ENCODE measurements at regions not wholly inside any gene's neighbourhood (a gene's known extent, or its start where the extent isn't known, plus 50 kb on each side); places are given as distances from the start of the nearest gene placed in this dataset. TPM values are rescaled to one million over a fixed set of nuclear protein-coding genes. Genes with fewer than 3 reads are reported as not detected.

- H3K4me1 ChIP-seq (ENCODE audit: insufficient read depth, low read length, poor library complexity, severe bottlenecking), result no peaks in the 10 kb centered on the region
Observed at GRCh38 chr21:10466200-10466599, 55.2 kb upstream of the TPTE start.

More at GRCh38 chr21:10466200-10466599, 55.2 kb upstream of the TPTE start:
- H3K4me3 ChIP-seq (ENCODE audit: low read depth, low read length, poor library complexity, severe bottlenecking), result no peak overlapping the region
- peaks cover 58% of the 10 kb centered on the region for H3K9me3 ChIP-seq (ENCODE audit: low read length)
- H3K79me2 ChIP-seq (ENCODE audit: insufficient read depth, low read depth, low read length), result no peaks in the 10 kb centered on the region
- H3K4me2 ChIP-seq (ENCODE audit: low read length), result no peak overlapping the region
- intact Hi-C loops (cut with micrococcal nuclease; ENCODE audit: unreplicated experiment), result no loop called here
- DNase-seq (ENCODE audit: low spot score), result no peak
- no peak for TF ChIP-seq EZH2phosphoT487 (IDR thresholded peaks at IDR 0.05; ENCODE audit: borderline replicate concordance, low read depth, low read length)
- TF ChIP-seq CTCF (conservative IDR thresholded peaks at IDR 0.05; ENCODE audit: low read length), result no peak
- POLR2A ChIA-PET, result no interaction called here
- no peak overlapping the region for H3K27ac ChIP-seq (ENCODE audit: low read depth, low read length, poor library complexity, severe bottlenecking)
- no peak overlapping the region for H2AFZ ChIP-seq (ENCODE audit: low read length)
- no peaks in the 10 kb centered on the region for H3K9me2 ChIP-seq (ENCODE audit: insufficient read depth, low read length)
- H3K36me3 ChIP-seq (ENCODE audit: insufficient read depth, low read length), result no peaks in the 10 kb centered on the region
- H4K20me1 ChIP-seq (ENCODE audit: insufficient read depth, low read length), result no peaks in the 10 kb centered on the region
- CTCF ChIA-PET (ENCODE audit: unreplicated experiment), result no interaction called here
- BruUV-seq (replicated peaks), result no TSS peak

Small RNA genes lying in the stretch of these regions (small RNA-seq; reads per million reads assigned to genes)
- gene AF254983.2, result not detected

Data from OCI-LY7 (cell line).